NAMALWA (cell line): ENCODE measurements at regions not wholly inside any gene's neighbourhood (a gene's known extent, or its start where the extent isn't known, plus 50 kb on each side); places are given as distances from the start of the nearest gene placed in this dataset.
A peak's percentile ranks its signal among the peaks of the same experiment; 100 is the strongest.

Experiments
- DNase-seq: peaks from one replicate; pipeline ENCODE4 v3.0.0-alpha.2; 2015; ENCODE audit warnings: low spot score

- DNase-seq = no peak
These were observed 348.6 kb upstream of the CDH4 start for GRCh38 chr20:60903325-60903971.

GRCh38 chr20:60904730-60905129, 347.3 kb upstream of the CDH4 start:
- DNase-seq = no peak

GRCh38 chr20:60905919-60906318, 346.1 kb upstream of the CDH4 start:
- DNase-seq = no peak

- DNase-seq = no peak
These were observed 345.5 kb upstream of the CDH4 start for GRCh38 chr20:60906555-60906954.

GRCh38 chr20:60913298-60913697, 338.8 kb upstream of the CDH4 start:
- no peak for DNase-seq

GRCh38 chr20:60921022-60921622, 330.9 kb upstream of the CDH4 start:
- DNase-seq = peak; percentile 30

GRCh38 chr20:60926831-60927230, 325.2 kb upstream of the CDH4 start:
- DNase-seq = no peak

- no peak for DNase-seq
These were observed 323.7 kb upstream of the CDH4 start for GRCh38 chr20:60928341-60928740.

GRCh38 chr20:60930023-60930790, 321.9 kb upstream of the CDH4 start:
- DNase-seq = no peak

GRCh38 chr20:60931696-60932095, 320.4 kb upstream of the CDH4 start:
- no peak for DNase-seq

GRCh38 chr20:60934724-60935123, 317.3 kb upstream of the CDH4 start:
- DNase-seq = no peak

- no peak for DNase-seq
These were observed 316.1 kb upstream of the CDH4 start for GRCh38 chr20:60935971-60936370.

GRCh38 chr20:60937585-60937984, 314.5 kb upstream of the CDH4 start:
- DNase-seq = no peak

- DNase-seq = no peak
These were observed 310.7 kb upstream of the CDH4 start for GRCh38 chr20:60941379-60941778.

GRCh38 chr20:60947819-60948218, 304.2 kb upstream of the CDH4 start:
- no peak for DNase-seq

- no peak for DNase-seq
These were observed 303.8 kb upstream of the CDH4 start for GRCh38 chr20:60948224-60948623.

- no peak for DNase-seq
These were observed 301.5 kb upstream of the CDH4 start for GRCh38 chr20:60950561-60950960.

GRCh38 chr20:60950974-60951373, 301.1 kb upstream of the CDH4 start:
- DNase-seq = no peak

GRCh38 chr20:60952861-60953260, 299.2 kb upstream of the CDH4 start:
- no peak for DNase-seq

GRCh38 chr20:60953321-60953720, 298.7 kb upstream of the CDH4 start:
- DNase-seq = no peak

- DNase-seq = no peak
These were observed 296.4 kb upstream of the CDH4 start for GRCh38 chr20:60955706-60956105.

- no peak for DNase-seq
These were observed 295.9 kb upstream of the CDH4 start for GRCh38 chr20:60956194-60956593.

GRCh38 chr20:60957621-60958020, 294.4 kb upstream of the CDH4 start:
- no peak for DNase-seq
